HG02981 (cell line): ENCODE measurements at regions not wholly inside any gene's neighbourhood (a gene's known extent, or its start where the extent isn't known, plus 50 kb on each side); places are given as distances from the start of the nearest gene placed in this dataset.
"Not testable (repeated sequence)": the region's sequence is repeated elsewhere in the genome, so short reads cannot be mapped to it uniquely, and the experiment has no call there.

Experiments used
- ATAC-seq: cut with Tn5 transposase; IDR thresholded peaks from one replicate; pipeline ENCODE4 v1.9.1; 2021; ENCODE audit warnings: mild to moderate bottlenecking, moderate library complexity; ENCODE audit not compliant: unreplicated experiment

DNA sequence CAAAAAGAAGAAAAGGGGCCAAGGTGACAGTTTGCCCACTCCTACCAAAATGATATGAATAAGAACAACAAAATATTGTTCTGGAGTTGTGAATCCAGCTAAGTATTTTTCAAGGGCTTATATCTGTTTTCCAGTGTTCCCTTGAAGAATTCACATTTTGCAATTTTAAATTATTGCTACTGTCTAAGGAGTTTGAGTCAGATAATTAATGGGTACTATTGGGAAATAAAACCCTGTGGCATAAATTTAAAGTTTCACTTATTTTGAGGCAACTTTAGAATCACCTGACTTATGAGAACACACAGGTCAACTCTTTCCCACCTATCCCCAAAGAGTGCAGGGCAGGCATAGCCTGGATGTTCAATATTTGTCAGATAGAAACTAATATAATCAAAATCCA lies 188.0 kb upstream of the GHR start:
- ATAC-seq = no peak

DNA sequence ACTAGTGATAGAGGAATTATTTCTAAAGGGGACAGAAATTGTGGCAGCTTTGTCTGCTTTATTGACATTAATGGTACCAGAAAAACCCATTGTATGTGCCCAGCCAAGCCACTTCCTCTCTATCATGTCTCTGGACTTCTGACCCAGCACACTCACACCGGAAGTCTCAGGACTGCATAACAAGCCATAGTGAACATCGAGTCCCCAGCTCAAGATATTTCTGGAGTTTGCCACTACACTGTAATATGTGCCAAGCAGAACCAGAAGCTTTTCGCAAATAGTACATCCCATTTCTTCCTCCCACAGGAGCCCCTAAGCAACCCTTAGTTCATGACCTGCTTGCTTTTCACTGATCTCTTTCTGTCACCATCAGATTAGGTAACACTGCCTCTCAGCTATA lies 187.4 kb upstream of the GHR start:
- ATAC-seq = no peak

DNA sequence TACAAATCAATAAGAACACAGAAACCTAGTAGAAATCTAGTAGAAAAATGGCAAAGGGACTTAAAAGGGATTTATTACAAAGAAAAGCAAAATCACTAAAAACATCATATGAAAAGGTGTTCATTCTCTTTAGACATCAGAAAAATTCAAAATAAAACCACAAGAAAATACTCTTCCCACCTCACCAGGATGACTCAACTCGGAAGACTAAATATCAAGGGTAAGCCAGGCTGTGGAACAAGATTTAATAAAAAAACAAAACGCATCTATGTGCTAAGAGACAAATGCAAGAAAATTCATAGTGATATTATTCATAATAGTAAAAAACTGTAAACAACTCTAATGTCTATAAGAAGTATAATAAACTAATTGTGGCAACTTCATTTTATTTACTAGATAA lies 181.6 kb upstream of the GHR start:
- ATAC-seq = no peak

DNA sequence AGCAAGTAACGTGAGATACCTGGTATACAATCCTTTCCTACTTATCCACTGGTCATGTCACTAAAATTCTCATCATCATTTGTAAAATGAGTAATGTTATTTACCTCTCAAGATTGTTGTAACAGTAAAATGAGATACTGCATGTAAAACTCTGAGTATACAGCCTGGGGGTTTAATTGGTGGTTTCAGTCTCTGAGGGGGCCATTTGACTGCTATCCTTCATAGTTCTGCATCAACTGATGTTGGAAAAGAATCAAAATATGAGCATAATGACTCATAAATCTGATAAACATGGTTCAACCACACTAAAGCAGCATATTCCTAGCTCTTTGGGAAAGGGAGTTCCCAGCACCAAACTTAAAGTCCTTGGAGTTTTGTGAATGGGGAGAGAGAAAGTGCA lies 181.0 kb upstream of the GHR start:
- ATAC-seq = no peak

DNA sequence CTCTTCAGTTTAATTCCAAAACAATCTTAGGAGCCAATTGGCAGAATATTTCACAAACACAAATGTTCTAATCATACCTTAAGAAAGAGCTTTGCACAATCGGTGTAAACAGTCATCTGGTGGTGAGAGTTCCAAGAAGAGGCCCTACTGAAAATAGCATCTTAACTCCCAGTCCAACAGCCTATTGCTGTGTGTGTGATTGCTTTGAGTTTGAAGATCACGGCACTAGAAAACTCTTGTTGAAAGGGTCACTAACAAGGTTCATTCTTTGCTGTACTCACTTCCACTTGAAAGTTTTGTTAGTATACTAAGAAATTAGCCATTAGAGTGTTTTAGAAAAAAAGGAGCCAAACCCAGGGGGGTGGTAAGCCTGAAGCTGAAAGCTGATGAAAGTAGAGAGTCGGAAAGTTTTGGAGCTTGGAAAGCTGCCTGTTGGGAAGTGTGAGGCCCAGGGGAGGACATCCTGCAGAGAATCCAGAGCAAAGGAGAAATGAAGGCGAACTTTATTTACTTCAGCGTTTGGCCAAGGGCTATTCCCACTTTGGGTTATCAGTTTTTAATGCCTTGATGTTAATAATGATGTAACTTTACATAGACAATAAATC lies 180.3 kb upstream of the GHR start:
- ATAC-seq = no peak

DNA sequence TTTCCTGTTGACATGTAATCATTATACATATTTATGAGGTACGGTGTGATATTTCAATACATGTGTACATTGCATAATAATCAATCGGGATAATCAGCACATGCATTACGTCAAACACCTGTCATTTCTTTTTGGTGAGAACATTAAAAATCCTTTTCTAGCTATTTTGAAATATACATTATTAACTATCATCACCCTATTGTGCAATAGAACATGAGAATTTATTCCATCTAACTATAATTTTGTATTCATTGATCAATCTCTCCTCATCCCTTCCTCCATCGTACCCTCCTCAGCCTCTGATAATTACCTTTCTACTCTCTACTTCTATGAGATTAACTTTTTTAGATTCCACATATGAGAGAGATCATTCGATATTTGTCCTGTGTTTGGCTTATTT lies 170.9 kb upstream of the GHR start:
- ATAC-seq = no peak

DNA sequence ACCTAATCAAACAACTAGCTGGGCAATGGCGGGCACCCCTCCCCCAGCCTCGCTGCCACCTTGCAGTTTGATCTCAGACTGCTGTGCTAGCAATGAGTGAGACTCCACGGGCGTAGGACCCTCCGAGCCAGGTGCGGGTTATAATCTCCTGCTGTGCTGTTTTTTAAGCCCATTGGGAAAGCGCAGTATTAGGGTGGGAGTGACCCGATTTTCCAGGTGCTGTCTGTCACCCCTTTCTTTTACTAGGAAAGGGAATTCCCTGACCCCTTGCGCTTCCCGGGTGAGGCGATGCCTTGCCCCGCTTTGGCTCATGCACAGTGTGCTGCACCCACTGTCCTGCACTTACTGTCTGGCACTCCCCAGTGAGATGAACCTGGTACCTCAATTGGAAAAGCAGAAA lies 163.3 kb upstream of the GHR start:
- ATAC-seq = not testable (repeated sequence)

DNA sequence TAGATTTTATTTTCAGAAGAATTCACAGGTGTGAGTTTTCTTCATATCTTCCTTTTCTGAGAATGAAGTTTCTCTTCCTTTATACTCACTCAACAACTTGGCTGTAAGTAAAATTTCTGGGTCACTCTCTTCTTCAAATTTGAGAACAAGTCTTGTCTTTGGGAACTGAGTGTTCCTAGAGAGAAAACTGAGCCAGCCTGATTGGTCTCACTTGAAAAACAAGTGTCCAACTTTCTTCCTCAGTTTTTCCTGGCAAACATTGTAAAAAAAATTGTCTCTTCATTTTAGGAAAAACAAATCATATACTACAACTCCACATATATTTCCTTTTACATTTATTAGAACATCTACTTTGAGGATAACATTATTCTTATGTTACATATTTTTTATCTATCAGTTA lies 156.1 kb upstream of the GHR start:
- no peak for ATAC-seq

DNA sequence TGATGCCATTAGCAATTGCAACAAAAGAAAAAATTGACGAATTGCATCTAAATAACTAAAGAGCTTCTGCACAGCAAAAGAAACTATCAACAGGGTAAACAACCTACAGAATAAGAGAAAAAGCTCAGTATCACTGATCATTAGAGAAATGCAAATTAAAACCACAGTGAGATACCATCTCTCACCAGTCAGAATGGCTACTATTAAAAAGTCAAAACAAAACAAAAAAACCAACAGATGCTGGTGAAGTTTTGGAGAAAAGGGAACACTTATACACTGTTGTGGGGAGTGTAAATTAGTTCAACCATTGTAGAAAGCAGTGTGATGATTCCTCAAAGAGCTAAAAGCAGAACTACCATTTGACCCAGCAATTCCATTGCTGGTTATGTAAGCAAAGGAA lies 155.1 kb upstream of the GHR start:
- ATAC-seq = not testable (repeated sequence)

DNA sequence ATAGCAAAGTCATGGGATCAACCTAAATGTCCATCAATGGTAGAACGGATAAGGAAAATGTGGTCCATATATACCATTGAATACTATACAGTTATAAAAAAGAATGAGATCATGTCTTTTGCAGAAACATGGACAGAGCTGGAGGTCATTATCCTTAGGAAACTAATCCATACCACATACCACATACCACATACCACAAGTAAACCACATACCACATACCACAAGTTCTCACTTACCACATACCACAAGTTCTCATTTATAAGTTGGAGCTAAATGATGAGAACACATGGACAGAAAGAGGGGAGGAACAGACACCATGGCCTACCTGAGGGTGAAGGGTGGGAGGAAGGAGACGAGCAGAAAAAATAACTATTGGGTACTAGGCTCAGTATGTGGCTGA lies 154.6 kb upstream of the GHR start:
- no peak for ATAC-seq

DNA sequence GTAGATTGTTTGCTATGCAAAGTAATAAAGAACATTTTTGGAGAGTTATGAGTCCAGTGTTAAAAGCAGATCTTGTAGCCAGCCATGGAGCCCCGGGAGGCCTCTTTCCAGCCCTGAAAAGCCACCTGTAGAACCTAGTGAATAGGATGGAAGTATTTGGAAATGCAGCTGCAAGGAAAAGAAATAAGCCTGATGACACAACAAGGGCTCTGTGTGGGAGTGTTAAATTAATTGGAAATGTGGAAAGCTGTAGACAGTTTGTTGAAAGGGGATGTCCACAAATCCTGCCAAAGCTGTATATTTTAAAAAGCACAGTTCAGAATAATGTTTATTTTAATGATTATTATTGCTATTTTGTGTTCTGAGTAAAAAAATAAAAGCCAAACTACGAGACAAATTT lies 152.5 kb upstream of the GHR start:
- ATAC-seq = no peak

DNA sequence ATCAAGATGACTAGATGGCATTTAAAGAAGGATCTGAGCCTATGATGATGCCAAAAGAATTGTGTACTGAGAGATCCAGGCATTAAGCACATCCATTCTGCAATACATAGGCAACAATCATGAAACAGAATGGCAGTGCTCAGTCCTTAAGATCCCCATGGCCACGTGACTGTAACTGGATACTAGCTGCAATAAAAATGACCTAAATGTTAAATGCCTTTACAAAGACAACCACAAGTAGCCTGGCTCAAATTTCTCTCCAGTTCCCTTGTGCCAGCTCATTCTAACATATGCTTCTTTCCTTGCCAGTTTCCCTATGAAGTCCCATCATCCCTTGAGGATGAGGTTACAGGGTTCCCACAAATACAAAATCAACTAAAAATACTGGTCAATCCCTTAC lies 148.3 kb upstream of the GHR start:
- ATAC-seq = no peak

DNA sequence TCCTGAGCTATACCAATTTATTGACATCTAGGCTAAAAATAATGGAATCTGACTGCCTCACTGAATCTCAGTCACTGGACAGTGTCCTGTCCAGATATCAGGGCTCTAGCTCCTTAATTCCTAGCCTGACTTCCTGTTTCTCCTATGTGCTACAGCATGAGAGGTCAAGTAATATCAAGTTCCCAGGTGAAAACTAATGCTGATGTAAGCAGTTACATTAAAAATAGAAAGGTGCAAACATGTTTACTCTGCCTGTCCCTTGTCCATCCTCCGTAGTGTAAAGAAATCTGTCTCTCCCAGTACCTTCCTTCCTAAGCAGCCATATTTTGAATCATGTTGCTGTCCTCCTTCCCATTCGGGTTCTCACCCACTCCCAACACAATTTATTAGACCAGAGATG lies 145.9 kb upstream of the GHR start:
- ATAC-seq = no peak

DNA sequence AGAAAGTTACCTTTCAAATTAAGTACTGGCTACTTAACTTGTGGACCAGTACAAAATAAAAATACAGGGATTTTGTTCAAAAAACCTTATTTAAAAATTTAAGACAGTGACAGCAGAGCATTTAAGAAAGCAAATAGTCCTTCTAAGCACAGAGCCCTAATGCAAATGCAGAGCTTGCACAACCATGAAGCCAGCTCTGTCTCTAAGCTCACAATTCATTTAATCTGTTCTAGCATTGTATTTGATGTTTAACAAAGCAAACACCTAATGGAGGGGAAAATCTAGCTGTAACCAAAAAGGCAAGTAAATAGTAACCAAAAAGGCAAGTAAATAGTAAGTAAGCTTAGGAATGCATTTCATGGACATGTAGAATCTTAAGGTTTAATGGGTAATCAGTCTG lies 138.7 kb upstream of the GHR start:
- ATAC-seq = no peak

DNA sequence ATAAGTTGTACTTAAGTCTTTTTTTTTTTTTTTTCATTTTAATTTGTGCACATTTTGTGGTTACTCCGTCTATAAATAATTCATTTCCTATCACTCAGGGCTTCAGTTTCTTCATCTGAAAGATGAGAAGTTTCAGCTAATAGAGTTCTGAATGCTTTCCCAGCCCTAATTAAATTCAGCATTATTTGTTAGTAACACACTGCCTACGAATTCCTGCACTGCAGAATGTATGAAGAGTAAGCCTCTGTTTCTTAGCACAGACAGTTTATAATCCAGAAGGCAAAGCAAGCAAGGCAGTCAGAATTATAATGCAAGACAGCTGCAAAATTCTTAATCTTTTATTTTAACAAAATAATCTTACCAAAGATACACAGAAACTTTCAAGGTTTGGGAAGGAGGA lies 138.0 kb upstream of the GHR start:
- ATAC-seq = no peak

DNA sequence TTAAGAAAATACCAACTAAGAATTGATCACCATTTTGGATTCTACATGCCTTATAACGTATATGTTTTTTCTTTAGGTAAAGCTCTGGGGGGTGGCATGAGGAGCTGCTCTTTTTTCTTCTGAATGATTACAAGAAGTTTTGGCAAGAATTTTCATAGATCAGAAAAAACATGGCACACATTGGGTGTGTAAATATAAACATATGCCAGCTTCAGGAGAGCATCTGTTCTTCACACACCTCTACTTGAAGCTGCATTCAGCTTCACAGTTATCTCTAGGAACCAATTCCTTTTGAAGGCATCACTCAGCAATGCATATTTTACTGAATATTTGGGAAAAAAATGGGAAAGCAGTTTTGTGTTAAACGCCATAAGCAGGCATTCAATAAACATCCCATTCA lies 122.7 kb upstream of the GHR start:
- no peak for ATAC-seq

DNA sequence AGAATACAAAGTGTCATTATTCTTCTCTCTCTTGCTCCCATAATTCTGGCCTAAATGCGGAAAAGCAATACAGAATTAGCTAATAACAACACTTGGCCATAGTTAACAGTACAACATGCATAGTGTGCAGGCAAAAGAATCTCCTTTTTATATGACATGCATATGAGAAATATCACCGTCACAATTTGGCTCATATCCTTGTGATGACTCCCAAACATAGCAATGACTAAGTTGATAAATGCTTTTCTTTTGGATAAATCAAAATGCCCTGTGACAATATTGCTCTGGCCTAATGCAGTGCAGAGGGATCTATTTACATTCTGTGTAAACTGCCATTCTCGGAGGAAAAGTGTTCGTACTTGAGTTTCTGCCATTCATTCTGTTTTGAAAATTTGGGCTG lies 121.9 kb upstream of the GHR start:
- no peak for ATAC-seq

DNA sequence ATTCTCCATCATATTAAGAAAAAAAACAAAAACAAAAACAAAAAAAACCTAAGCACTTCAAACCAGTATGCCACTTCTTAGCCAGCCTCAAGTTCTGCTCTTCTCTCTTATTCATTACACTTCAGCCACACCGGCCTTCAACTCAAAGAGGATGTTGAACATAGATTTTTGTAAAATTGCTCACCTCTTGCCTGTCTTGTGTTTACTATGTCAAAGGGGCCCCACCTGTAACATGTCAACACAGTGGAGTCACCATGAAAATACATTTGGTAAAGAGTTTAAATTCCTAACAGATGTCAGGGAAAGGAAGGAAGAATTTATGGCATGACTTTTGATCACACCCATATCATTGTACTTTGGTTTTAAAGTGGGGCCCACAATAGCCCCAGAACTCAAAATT lies 121.1 kb upstream of the GHR start:
- no peak for ATAC-seq

DNA sequence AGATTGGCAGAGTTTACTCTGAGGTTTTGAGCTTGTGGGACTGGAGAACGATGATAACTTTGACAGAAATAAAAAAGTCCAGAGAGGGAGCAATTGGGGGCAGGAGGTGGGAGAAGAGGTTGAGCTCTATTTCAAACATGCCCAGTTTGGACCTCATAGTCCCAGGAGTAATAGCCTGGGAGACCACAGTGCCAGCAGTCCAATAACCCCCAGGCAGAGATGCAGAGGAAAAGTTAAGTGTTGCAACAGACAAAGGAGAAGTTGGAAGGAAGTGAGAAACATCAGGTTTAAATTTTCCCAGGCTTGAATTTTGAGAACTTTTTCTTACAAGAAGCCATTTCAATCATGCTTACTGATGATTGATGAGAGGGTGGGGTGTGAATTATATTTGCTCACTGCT lies 117.0 kb upstream of the GHR start:
- ATAC-seq = no peak

DNA sequence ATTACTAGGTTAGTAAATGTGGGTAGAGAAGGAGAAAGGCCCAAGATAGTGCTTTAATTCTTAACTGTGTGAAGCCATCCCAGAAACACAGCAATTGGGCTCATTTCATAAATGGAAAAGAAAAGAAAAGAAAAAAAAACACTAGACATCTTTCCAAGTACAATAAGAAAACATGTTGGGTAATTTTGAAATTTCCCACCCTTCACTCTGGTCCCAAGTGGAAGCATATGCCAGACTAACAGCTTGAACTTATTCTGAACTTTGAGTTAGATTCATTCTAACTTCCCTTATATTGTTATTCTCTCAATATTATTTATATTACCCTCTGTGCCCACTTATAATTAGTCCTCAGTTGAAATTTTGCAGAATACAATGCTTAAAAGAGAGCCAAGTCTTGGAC lies 113.4 kb upstream of the GHR start:
- ATAC-seq = no peak

DNA sequence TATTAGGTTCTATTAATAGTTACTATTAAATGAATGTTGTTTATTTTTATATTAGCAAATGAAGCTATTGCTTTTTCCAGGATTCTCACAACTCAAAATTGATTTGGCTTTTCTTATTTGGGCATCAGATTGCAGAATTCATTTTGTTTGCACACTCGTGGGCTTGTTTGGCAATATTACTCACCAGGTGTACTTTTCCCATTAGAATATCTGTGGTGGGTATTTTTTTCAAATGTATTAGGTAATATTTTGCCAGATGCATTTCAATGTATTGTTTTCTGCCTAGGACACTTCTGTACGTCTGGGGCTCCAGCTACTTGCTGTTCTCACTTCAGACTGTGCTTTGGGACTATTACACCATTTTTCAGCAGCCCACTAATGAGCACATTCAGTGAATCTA lies 108.0 kb upstream of the GHR start:
- no peak for ATAC-seq

DNA sequence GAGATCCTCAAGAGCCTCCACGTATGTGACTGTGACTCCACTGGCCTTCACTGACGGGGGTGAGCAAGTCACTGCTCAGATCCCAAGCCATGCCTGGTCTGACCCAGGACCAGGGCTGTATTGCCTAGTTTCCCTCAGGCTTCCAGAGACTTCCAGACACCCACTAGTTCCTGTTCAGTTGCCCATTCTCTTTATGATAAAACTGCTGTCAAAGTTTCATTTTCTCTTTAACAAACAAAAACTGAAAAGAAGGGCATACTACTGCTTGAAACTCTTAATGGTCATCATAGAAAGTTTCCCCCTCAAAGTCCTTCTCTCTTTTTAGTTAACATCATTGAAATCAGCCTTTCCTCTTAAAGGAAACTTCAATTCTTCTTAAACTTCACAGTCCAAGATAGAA lies 105.7 kb upstream of the GHR start:
- no peak for ATAC-seq

DNA sequence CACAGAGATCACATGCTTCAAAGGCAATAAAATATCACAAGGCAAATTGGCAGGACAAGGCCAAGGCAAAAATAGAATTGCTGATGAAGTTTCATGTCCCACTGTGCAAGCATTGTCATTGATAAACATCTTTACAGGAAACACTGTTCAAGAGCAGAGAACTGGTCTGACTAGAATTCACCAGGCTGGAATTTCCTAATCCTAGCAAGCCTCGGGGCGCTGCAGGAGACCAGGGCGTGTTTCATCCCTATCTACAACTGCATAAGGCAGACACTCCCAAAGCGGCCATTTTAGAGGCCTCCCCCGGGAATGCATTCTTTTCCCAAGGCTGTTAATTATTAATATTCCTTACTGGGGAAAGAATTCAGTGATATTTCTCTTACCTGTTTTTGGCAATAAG lies 103.7 kb upstream of the GHR start:
- not testable (repeated sequence) for ATAC-seq

DNA sequence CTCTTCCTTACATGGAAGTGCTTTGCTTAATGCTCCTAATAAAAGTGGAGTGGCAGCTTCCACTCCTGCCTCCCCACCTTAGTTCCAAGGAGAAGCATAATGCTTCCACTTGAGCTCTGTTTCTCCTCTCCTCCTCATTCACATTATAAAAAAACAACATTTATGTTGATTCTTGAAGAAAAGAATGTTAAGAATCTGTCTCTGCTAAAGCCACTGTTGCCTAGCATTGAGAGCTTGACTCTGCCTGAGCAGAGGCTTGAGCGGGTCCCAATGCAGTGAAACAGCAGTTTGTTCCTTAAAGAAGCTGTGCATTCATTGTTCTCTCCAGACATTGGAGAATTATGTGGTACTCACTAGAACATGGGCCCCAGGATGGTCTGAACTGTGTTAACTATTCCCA lies 101.5 kb upstream of the GHR start:
- ATAC-seq = no peak
